Suprapubic skin (tissue), 2 donors: ENCODE measurements at regions not wholly inside any gene's neighbourhood (a gene's known extent, or its start where the extent isn't known, plus 50 kb on each side); places are given as distances from the start of the nearest gene placed in this dataset.

ENCODE experiments used
- EP300 ChIP-seq: sonication (generic); formaldehyde crosslinking; IDR thresholded peaks from one replicate; pipeline ENCODE4 v1.6.1; 2017; ENCODE audit warnings: antibody characterized with exemption
- POLR2A ChIP-seq, 2 donors: fragments of 450-650 bp; IDR thresholded peaks; one replicate each; pipeline ENCODE4 v1.6.1; 2017; ENCODE audit warnings: antibody characterized with exemption in 2 of 2, mild to moderate bottlenecking in 2 of 2, moderate library complexity in 2 of 2

- TF ChIP-seq POLR2A (IDR thresholded peaks at IDR 0.05): no peak
- TF ChIP-seq EP300: no peak
These were observed 580.0 kb downstream of the ZNF385D start for GRCh38 chr3:21170964-21171363.
